SU-DHL-6 (cell line): ENCODE measurements at regions not wholly inside any gene's neighbourhood (a gene's known extent, or its start where the extent isn't known, plus 50 kb on each side); places are given as distances from the start of the nearest gene placed in this dataset.

Experiments
- CTCF ChIP-seq: fragments of 200-600 bp; sonication (generic); IDR thresholded peaks from one replicate; pipeline ENCODE4 v1.5.1; 2017; ENCODE audit warnings: antibody characterized with exemption, mild to moderate bottlenecking, low read length, moderate library complexity; ENCODE audit not compliant: insufficient read depth, poor library complexity, severe bottlenecking
- EZH2phosphoT487 ChIP-seq: fragments of 200-600 bp; sonication (generic), shearing (Covaris generic); conservative IDR thresholded peaks from 2 replicates; pipeline ENCODE4 v1.6.1; 2018; ENCODE audit warnings: mild to moderate bottlenecking, antibody characterized with exemption, low read length, moderate library complexity, mixed read lengths

DNA sequence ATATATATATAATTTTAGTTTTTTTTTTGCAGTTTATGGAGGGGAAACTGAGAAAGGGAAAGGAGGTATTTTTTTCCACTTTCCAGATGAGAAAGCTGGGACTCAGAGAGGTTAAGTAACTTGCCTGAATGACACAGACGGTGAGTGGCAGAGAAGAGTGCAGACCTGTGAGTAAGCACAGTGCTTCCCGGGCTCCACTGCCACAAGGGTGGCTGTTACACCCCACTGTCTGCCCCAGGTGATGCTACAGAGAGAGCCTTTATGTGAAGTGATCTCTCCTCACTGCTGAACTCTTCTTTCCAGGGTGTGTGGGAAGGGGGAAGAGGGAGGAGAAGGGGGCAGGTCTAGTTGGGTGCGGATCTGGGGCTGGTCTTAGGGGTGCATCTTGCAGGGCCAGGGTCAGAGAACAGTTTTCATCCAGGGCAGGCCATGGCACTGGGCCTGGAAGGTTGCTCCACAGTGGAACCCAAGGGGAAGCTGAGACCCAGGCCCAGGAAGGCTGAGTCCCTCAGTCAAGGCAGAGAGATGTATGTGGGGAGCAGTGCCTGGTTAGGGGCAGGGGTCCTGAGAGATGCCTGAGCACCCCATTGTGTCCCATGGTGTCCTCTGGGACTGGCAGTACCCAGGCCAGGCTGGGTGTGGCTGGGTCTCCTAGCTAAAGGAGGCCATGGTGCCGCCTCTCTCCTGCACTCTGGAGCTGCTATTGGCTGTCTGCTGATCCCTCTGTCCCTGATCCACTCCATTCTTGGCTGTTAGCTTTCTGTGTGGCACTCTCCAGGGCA is 357.5 kb downstream of the PTPRU start:
- TF ChIP-seq CTCF: no peak
- no peak for TF ChIP-seq EZH2phosphoT487
